ENCODE measurements at regions not wholly inside any gene's neighbourhood (a gene's known extent, or its start where the extent isn't known, plus 50 kb on each side); places are given as distances from the start of the nearest gene placed in this dataset.
"Not testable (repeated sequence)": the region's sequence is repeated elsewhere in the genome, so short reads cannot be mapped to it uniquely, and the experiment has no call there.

DNA sequence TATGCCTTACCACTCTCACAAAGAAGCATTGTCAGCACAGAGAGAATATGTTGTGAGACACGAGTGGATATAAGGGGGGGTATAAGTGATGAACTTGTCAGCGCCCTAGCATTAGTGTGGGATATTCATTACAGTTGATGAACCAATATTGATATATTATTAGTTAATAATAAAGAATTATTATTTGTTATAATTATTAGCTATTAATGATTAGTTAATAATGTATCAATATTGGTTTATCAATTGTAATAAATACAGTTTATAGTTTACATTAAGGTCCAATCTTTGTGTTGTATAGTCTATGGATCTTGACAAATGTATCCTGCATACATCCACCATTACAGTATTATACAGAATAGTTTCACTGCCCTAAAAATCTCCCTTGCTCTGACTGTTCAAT lies 120.2 kb upstream of the NCAM2 start:
- DNase-seq = no peak
- no peak overlapping the region for H3K4me3 ChIP-seq
- H3K9me3 ChIP-seq = no peaks in the 10 kb centered on the region
- H3K27ac ChIP-seq = no peak overlapping the region
- no peaks in the 10 kb centered on the region for H3K4me1 ChIP-seq
- no peaks in the 10 kb centered on the region for H3K36me3 ChIP-seq (ENCODE audit: low read depth, missing control alignments)
- intact Hi-C loops (cut with DNase I; ENCODE audit: low total_unique reads) = no loop called here
- WGBS, 2 donors = 83 to 86% methylated on average over 2 of the region's 2 CpGs
- H3K27me3 ChIP-seq = no peaks in the 10 kb centered on the region
- TF ChIP-seq POLR2A (IDR thresholded peaks at IDR 0.05) = no peak
- TF ChIP-seq, protein P1, sequence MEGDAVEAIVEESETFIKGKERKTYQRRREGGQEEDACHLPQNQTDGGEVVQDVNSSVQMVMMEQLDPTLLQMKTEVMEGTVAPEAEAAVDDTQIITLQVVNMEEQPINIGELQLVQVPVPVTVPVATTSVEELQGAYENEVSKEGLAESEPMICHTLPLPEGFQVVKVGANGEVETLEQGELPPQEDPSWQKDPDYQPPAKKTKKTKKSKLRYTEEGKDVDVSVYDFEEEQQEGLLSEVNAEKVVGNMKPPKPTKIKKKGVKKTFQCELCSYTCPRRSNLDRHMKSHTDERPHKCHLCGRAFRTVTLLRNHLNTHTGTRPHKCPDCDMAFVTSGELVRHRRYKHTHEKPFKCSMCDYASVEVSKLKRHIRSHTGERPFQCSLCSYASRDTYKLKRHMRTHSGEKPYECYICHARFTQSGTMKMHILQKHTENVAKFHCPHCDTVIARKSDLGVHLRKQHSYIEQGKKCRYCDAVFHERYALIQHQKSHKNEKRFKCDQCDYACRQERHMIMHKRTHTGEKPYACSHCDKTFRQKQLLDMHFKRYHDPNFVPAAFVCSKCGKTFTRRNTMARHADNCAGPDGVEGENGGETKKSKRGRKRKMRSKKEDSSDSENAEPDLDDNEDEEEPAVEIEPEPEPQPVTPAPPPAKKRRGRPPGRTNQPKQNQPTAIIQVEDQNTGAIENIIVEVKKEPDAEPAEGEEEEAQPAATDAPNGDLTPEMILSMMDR (IDR thresholded peaks at IDR 0.05) = no peak

DNA sequence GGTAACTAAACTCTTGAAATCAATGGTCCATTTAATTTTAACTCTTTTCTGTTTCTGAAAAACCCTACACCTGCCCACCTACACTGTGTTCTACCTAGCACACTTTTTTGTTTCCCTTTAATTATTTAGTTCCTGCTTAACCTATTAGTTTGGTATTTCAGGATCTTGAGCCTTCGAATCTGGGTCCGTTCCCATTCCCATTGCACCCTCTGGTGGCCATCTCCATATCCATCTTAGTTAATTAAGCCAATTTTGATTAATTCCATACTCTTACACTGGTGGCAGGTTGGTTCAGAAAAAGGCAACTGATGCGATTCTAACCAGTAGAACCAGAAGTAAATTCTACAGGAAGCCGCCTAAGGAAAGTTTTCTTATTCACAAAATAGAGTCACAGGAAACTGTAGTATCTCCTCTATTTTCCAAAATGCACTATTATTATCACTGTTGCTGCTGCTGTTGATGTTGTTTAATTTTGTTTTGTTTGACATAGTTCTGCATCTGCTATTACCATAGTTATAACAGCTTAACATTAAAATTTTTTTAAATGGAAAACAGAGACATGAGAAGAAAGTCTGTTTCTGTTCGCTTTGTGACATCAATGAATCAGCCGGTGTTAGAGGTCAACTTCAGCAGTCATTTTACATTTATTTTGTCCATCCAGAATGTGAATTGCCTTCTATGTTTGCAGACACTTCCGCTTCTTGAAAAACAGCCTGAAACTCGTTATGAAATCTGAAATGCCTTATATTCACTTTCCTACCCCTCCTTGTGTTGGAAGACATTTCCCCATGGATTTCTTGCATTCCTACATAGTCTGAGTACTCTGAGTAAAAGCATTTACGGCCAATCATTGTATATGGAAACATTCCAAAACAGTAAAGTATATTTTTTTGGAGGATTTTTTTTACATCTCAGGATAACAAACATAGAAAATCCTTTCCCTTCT lies 115.5 kb upstream of the NCAM2 start:
- TF ChIP-seq POLR2A (IDR thresholded peaks at IDR 0.05) = no peak
- TF ChIP-seq, protein P1 (IDR thresholded peaks at IDR 0.05) = peak; percentile 33 to 61 (median 44)
- H3K9me3 ChIP-seq = no peaks in the 10 kb centered on the region
- DNase-seq = peak; percentile 74
- no peak overlapping the region for H3K4me3 ChIP-seq
- WGBS, 2 donors = 37 to 39% methylated on average over 9 of the region's 9 CpGs
- H3K36me3 ChIP-seq (ENCODE audit: low read depth, missing control alignments) = no peaks in the 10 kb centered on the region
- H3K27me3 ChIP-seq = no peaks in the 10 kb centered on the region
- H3K27ac ChIP-seq = no peak overlapping the region
- intact Hi-C loops (cut with DNase I; ENCODE audit: low total_unique reads) = no loop called here
- H3K4me1 ChIP-seq = no peaks in the 10 kb centered on the region

DNA sequence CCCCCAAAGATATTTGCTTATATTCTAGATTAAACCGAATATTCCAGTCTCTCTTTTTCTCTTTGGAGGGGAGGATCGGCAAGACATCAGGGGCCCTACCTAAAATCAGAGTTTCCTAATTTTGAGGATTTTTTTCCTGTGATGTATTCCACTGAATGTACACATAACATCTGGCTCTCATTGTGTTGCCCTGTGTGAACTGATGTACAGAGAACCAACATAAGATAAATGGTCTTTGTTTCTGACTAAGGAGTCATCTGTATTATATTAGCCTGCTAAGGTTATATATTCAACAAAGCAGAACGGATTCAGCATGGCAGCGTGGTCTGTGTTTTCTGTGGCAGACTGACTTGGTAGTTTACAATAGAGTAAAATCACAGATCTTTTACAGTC lies 114.8 kb upstream of the NCAM2 start:
- Histone ChIP-seq H3K9me3 (no peaks in the 10 kb centered on the region), H3K4me1 (no peaks in the 10 kb centered on the region), H3K27me3 (no peaks in the 10 kb centered on the region), H3K4me3 (no peak overlapping the region), H3K27ac (no peak overlapping the region), H3K36me3 (ENCODE audit: low read depth, missing control alignments) (no peaks in the 10 kb centered on the region)
- DNase-seq = no peak
- intact Hi-C loops (cut with DNase I; ENCODE audit: low total_unique reads) = no loop called here
- 59 to 62% methylated on average over 4 of the region's 4 CpGs for WGBS, 2 donors
- TF ChIP-seq, protein P1 (IDR thresholded peaks at IDR 0.05) = no peak
- TF ChIP-seq POLR2A (IDR thresholded peaks at IDR 0.05) = no peak

DNA sequence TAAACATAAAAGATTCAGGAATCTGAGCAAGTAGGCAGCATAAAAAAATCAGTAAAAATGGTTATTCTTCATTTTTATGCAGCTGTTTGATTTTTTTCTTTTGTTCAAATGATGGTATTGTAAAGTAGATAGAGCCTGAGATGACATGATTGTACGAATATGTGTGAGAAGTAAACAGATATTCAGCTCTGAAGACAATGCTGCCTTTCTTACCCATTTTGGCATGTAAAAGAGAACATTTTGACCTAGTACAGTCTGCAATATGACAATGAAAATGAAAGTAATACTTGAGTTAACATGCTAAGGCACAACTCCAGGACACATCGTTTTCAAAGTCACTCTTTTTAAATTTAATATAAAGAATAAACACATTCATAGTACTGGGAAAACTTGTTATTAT lies 95.7 kb upstream of the NCAM2 start:
- TF ChIP-seq, protein P1 (IDR thresholded peaks at IDR 0.05) = no peak
- no peak for TF ChIP-seq POLR2A (IDR thresholded peaks at IDR 0.05)
- no peaks in the 10 kb centered on the region for H3K27me3 ChIP-seq
- intact Hi-C loops (cut with DNase I; ENCODE audit: low total_unique reads) = no loop called here
- no peak overlapping the region for H3K4me3 ChIP-seq
- H3K36me3 ChIP-seq (ENCODE audit: low read depth, missing control alignments) = no peaks in the 10 kb centered on the region
- 25 to 34% methylated on average over 2 of the region's 2 CpGs for WGBS, 2 donors
- peaks cover 2% of the 10 kb centered on the region for H3K4me1 ChIP-seq
- no peaks in the 10 kb centered on the region for H3K9me3 ChIP-seq
- DNase-seq = no peak
- no peak overlapping the region for H3K27ac ChIP-seq

DNA sequence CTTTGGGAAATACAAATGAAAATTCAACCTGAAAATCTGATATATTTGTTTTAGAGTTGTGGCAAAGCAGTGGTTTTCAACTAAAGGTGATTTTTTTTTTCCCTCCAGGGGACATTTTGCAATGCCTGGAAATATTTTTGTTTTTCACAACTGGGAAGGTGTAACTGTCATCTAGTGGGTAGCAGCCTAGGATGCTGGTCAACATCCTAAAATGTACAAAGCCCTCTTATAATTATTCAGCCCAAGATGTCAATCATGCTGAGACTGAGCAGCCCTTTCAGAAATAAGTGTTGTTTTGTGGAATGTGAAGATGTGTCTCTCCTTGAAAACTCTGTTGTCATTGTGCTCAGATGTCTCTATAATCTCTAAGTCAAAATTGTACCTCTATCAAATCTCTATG lies 95.2 kb upstream of the NCAM2 start:
- intact Hi-C loops (cut with DNase I; ENCODE audit: low total_unique reads) = no loop called here
- Histone ChIP-seq H3K4me3 (no peak overlapping the region), H3K9me3 (no peaks in the 10 kb centered on the region), H3K4me1 (peaks cover 2% of the 10 kb centered on the region), H3K36me3 (ENCODE audit: low read depth, missing control alignments) (no peaks in the 10 kb centered on the region), H3K27me3 (no peaks in the 10 kb centered on the region), H3K27ac (no peak overlapping the region)
- DNase-seq = no peak
- TF ChIP-seq POLR2A (IDR thresholded peaks at IDR 0.05) = no peak
- TF ChIP-seq, protein P1 (IDR thresholded peaks at IDR 0.05) = no peak

DNA sequence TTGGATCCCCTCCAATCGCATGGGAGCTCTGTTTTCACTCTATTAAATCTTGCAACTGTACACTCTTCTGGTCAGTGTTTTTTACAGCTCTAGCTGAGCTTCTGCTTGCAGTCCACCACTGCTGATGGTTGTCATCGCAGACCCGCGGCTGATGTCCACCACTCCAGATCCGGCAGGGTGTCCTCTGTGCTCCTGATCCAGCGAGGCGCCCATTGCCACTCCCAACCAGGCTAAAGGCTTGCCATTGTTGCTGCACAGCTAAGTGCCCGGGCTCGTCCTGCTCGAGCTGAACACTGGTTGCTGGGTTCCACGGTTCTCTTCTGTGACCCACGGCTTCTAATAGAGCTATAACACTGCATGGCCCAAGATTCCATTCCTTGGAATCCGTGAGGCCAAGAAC lies 70.7 kb upstream of the NCAM2 start:
- WGBS, 2 donors = 79 to 87% methylated on average over 8 to 13 of the region's 13 CpGs
- intact Hi-C loops (cut with DNase I; ENCODE audit: low total_unique reads); H3K27me3 ChIP-seq; DNase-seq; H3K36me3 ChIP-seq (ENCODE audit: low read depth, missing control alignments); H3K27ac ChIP-seq; H3K9me3 ChIP-seq; H3K4me1 ChIP-seq; H3K4me3 ChIP-seq: not testable (repeated sequence)
